Right forelimb (tissue), 1 donor: ENCODE measurements at regions not wholly inside any gene's neighbourhood (a gene's known extent, or its start where the extent isn't known, plus 50 kb on each side); places are given as distances from the start of the nearest gene placed in this dataset.

Experiments used
- DNase-seq: peaks from one replicate; pipeline ENCODE4 v3.0.0-alpha.2; 2018

GRCh38 chr2:220297093-220297492, 669.7 kb downstream of the SLC4A3 start:
- no peak for DNase-seq

DNA sequence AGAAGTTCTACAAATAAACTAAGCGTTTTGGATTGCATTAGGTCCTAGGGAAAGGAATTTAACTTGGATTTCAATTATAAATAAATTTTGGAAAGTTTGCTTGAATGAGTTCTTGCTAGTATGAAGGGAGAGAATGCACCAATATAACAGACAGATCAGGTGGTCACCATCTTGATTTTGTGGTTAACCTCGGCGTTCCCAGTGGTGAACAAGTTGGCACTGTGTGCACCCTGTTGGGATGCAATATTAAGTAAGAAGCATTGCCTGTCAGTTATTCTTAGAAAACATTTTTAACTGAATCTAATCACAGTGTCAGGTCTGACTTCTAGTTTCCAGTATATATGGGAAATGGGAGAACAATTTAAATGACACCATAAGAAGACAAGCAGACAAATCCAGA, 673.4 kb downstream of the SLC4A3 start:
- DNase-seq, result no peak

DNA sequence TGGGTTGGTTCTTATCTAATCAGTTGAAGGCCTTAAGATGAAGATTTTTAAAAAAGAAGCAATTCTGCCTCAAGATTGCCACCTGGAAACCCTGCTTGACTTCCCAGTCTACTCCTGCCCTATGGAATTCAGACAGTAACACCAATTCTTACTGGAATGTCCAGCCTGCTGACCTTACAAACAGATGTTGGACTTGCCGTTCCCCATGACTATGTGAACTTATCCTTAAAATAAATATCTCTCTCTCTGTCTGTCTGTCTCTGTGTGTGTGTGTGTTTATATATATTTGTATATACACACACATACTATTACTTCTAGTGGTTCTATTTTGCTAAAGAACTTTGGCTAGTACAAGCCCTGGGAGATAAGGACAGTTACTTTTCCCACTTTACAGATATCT, 675.3 kb downstream of the SLC4A3 start:
- no peak for DNase-seq

DNA sequence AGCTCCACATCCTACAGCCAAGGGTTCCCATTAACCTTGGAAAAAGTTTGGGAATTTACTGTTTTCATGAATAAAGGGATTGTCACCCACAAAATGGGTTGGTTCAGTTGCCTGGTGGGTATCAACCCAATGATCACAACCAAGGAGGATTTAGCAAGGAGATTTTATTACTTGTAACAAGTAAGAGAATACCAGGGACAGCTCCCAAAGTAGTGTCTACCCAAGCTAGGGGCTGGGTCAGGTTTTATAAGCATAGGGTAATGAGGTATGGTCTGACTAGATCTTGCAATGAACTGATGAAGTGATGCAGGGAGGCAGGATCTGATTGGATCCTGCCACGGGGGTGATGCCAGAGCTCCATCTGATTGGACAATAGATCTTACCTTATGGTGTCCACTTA, 681.8 kb downstream of the SLC4A3 start:
- no peak for DNase-seq

- no peak for DNase-seq
Measured at GRCh38 chr2:220310451-220310861, 683.0 kb downstream of the SLC4A3 start.

DNA sequence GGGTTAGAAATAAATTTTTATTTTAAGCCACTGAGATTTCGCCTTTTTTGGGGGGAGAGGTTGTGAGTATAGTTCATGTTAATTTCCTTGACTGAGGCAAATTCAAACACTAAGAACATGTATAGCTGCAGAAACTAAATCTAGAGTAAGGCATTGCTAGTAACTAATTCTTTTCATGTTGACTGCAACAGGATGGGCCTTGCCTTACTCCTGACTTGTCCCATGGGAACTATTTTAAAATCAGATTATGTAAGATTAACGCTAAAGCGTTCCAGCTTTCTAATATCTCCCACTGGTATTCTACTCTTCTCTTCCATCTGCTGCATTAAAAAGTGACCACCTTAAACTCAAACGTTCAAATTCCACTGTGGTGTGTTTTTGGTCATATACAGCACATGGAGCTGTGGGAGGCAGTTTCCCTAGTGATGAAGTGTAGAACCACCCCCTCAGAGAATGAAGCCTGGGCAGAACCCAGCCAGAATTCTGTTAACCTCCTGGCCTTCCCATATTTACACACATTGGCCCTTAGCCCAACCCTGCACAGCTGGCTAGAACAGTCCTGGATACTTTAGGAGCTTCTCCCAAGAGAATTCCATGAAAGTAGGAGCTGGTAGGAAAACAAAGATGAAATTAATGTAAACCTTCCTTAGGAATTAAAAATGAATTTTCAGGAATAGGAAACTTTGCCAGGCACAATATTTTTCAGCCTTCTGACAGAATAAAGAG, 687.8 kb downstream of the SLC4A3 start:
- DNase-seq, result peak; percentile 49

DNA sequence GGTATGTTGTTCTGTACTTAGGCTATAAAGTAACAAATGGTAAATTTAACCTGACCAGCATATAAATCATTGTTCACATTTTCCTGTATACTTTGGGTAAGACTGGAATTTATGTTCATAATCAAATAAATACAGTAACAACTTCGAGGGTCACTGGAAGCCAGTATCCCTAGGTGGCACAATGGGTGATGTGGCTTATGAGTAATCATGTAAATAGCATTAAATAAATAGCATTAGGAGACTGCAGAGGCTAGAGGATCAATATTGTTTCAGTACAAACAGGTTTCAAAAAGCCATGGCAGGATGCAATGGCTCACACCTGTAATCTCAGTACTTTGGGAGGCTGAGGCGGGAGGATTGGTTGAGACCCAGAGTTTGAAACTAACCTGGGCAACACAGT, 690.6 kb downstream of the SLC4A3 start:
- DNase-seq, result no peak

GRCh38 chr2:220318508-220318907, 691.1 kb downstream of the SLC4A3 start:
- DNase-seq, result no peak

DNA sequence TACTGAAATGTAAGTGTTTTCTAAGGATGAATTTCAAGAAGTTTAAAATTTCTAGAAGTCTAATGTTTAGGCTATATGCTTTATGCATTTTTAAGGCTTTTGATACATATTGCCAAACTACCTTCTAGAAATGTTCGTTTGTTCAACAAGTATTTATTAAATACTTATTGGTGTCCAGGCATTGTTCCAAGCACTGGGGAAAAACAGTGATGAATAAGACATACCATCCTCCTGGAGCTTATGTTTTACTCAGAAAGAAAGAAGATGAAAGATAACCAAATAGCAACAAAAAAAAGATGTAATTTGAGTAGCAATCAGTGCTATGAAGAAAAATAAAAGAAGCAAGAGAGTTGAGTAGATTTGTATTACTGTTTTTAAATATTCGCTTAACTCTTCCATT, 692.9 kb downstream of the SLC4A3 start:
- DNase-seq, result no peak

GRCh38 chr2:220332886-220333285, 705.5 kb downstream of the SLC4A3 start:
- no peak for DNase-seq

DNA sequence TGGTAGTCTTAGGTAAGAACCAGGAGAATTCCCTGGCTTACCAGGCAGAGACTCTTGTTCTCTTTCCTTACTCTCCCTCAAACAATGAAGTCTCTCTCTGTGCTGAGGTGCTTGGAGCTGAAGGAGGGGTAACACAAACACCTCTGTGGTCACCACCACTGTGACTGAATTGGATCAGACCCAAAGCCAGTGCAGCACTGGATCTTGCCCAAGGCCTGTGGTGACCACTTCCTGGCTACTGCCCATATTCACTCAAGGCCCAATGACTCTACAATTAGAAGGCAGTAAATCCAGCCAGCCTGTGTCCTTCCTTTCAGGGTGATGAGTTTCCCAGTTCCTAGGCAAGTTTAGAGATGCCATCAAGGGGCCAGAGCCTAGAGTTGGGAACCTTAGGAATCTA, 706.8 kb downstream of the SLC4A3 start:
- DNase-seq, result no peak

DNA sequence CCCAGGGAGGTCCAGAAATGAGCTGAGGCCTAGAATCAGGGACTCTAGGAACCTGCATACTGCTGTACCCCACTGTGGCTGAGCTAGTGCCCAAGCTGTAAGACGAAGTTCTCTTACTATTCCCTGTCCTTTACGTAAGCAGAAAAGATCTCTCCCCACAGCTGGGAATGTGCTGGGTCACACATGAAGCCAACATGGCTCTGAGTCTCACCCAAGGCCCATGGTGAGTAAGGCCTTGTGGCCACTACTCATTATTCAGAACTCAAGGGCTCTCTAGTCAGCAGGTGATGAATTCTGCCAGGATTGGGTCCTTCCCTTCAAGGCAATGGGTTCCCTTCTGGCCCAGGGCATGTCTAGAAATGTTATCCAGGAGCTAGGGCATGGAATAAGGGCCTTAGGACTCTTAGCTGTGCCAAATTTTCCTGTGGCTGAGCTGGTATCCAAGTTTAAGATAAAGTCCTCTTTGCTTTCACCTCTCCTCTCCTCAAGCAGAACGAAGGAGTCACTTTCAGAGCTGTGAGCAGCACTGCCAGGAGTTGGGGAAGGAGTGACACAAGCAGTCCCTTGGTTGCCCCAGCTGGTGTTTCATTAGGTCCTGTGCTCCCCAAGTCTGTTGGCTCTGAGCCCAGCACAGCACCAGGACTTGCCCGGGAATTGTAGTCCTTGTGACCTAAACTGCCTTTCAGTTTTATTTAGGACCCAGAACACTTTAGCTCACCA, 707.6 kb downstream of the SLC4A3 start:
- no peak for DNase-seq

- DNase-seq, result no peak
Measured at GRCh38 chr2:220335591-220335915, 708.1 kb downstream of the SLC4A3 start.

DNA sequence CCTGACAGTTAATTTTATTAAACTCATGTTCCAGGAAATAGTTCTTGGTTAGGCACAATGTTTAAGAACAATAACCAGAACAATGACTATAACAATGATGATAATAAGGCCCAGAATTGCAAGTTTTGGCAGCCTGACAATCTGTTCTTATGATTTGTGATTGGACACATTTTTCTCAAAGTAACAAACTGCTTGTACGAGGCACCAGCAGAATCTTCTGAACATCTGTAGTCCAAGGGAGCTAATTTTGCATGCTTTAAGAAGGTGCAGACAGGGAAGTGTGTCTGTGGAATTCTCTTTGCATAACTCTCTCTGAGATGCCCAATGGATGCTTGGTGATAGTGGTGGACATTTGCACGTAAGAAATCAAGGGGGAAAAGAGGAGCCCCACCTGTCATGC, 709.3 kb downstream of the SLC4A3 start:
- no peak for DNase-seq

GRCh38 chr2:220337611-220338440, 710.4 kb downstream of the SLC4A3 start:
- DNase-seq, result no peak

DNA sequence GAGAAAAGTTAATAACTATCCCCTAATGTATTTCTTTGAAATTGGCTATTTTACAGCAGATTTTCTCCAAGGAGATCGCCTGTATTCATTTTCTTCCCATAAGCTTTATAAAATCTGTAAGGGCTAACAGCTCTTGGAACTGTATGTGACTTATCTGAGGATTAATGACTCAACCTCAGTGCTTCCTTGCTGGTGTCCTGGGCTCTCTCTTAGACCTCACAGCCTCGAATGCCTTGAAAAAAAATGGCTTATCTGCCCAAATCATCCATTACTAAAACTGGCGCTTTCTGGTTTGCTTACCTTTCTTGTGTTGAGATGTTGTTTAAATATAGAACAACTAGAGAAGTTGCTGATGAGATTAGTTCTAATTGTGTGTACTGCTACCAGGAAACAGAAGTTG, 713.6 kb downstream of the SLC4A3 start:
- no peak for DNase-seq

DNA sequence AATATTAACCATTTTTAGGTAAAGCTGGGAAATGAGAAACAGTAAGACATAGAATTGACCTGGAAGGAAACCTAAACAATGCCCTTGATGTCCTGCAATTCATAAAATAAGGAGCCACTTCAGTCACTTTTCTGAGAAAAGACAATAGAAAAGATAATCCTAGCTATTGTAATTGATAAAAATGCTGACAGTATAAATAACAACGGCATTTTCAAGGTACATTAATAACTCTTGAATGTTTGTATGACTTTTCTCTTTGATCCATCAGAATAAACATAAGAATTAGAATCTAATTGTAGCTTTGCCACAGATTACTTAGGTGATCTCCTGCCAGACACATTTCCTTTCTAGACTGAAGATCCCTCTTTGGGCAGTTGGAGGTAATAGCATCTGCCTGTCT, 719.5 kb downstream of the SLC4A3 start:
- DNase-seq, result no peak

DNA sequence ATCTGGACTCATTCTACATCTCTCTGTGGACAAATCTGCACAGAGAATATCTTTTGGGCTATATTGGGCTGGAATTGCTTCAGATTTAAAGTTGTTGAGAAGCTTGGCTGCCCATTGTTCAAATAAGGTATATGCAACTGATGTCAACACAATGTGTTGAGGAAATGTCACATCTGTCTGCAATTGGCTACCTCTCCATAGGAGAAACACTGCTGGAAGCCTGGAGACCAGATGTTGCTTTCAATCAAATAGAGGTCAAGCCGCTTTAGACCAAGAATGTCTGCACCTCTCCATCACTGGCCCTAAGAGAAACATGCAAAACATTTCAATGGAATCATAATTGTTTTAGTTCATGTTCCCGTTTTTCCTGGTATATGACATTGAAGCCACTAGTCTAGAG, 720.2 kb downstream of the SLC4A3 start:
- no peak for DNase-seq

- DNase-seq, result no peak
Measured at GRCh38 chr2:220348206-220348605, 720.8 kb downstream of the SLC4A3 start.

DNA sequence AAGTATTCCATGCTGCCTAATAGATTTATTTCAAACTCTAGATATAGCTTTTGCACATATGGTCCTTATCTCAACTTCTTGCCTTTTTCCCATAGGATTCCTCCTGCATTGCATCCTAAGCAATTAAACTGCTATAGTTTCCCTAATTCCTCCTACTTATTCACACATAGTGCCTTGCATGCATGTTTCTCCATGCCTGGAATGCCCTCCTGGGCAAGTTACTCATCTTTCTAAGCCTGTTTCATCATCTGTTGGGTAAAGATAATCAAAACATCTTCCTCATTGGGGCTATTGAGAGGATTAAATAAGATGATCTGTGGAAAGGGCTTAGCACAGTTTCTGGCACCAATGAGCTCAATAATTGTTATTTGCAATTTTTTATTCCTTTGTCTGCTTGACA, 726.5 kb downstream of the SLC4A3 start:
- no peak for DNase-seq

DNA sequence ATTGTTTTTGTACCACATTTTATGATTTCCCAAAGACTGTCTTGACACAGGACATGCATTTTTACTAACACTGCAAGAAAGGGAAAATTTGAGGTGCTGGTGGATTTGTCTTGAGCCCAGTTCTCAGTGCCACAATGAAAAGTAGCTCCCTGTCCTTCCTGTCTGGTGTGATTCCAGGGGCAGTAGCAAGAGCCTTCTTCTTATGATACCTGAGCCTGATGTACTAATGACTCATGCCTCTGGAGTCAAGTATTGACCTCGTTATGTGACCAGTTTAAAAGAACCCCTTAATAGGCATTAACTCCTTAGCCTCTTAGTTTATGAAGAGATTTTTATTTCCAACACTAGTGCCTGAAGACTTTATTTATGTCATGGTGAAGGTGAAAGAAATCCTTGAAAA, 728.6 kb downstream of the SLC4A3 start:
- DNase-seq, result no peak

DNA sequence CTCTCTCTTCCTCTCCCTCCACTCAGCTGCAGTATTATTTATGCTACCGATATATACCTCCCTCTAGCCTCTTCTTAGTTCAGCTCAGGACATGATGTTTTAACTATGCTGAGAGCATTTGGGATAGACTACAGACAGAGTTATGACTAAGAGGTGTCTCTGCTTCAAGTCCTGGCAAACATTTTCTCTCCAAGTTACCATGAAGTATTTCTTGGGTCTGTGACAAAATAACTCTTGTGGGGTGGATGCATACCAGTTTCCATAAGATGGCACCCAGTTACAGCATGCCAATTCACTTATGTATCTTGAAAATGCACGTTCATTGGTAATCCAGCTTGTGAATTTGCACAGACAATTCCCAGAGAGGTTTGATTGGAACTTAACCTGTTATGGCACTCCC, 737.6 kb downstream of the SLC4A3 start:
- DNase-seq, result no peak

DNA sequence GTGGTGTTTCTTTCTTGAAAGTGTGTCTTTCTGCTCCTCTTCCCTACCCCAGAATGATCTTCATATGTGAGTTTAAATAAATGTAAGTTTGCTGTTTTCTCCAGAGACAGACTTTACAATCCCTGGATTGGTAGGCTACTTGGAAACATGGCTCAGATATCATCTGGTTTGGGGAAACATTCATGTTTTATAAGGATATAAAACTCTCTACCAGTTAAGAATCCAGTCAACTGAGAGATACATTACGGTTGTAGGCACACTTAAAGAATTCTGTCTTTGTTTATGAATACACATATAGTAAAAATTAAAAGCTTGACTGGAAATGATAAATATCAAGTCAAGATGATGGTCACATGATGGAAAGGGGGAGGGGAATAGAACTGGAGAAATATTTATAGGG, 739.3 kb downstream of the SLC4A3 start:
- DNase-seq, result no peak

GRCh38 chr2:220370764-220371163, 743.3 kb downstream of the SLC4A3 start:
- DNase-seq, result no peak
